Ishikawa (cell line): ENCODE measurements at regions not wholly inside any gene's neighbourhood (a gene's known extent, or its start where the extent isn't known, plus 50 kb on each side); places are given as distances from the start of the nearest gene placed in this dataset.

ENCODE experiments used
- CEBPB ChIP-seq: IDR thresholded peaks from 2 replicates; pipeline ENCODE4 v1.6.1; 2012
- CREB1 ChIP-seq: IDR thresholded peaks from 2 replicates; pipeline ENCODE4 v1.6.1; 2012; ENCODE audit warnings: low read depth
- EGR1 ChIP-seq: IDR thresholded peaks from 2 replicates; pipeline ENCODE4 v1.6.1; 2012
- EP300 ChIP-seq: IDR thresholded peaks from 2 replicates; pipeline ENCODE4 v1.6.1; 2012; ENCODE audit warnings: borderline replicate concordance
- FOXM1 ChIP-seq: IDR thresholded peaks from 2 replicates; pipeline ENCODE4 v1.6.1; 2012; ENCODE audit warnings: low read depth, borderline replicate concordance
- MAX ChIP-seq: IDR thresholded peaks from 2 replicates; pipeline ENCODE4 v1.6.1; 2012
- NFIC ChIP-seq: IDR thresholded peaks from 2 replicates; pipeline ENCODE4 v1.6.1; 2012
- RAD21 ChIP-seq: IDR thresholded peaks from 2 replicates; pipeline ENCODE4 v1.6.1; 2012; ENCODE audit warnings: low read depth
- REST ChIP-seq: IDR thresholded peaks from 2 replicates; pipeline ENCODE4 v1.6.1; 2012; ENCODE audit warnings: low read depth, mild to moderate bottlenecking
- TAF1 ChIP-seq: IDR thresholded peaks from 2 replicates; pipeline ENCODE4 v1.6.1; 2012; ENCODE audit warnings: low read depth, mild to moderate bottlenecking
- TCF12 ChIP-seq: IDR thresholded peaks from 2 replicates; pipeline ENCODE4 v1.6.1; 2012; ENCODE audit warnings: low read depth
- TEAD4 ChIP-seq: IDR thresholded peaks from 2 replicates; pipeline ENCODE4 v1.6.1; 2012
- YY1 ChIP-seq: IDR thresholded peaks from 2 replicates; pipeline ENCODE4 v1.6.1; 2012; ENCODE audit warnings: low read depth
- ZBTB7A ChIP-seq: IDR thresholded peaks from 2 replicates; pipeline ENCODE4 v1.6.1; 2012; ENCODE audit warnings: low read depth
- TF ChIP-seq, protein P1 (sequence below): IDR thresholded peaks from 2 replicates; pipeline ENCODE4 v1.6.1; 2012

DNA sequence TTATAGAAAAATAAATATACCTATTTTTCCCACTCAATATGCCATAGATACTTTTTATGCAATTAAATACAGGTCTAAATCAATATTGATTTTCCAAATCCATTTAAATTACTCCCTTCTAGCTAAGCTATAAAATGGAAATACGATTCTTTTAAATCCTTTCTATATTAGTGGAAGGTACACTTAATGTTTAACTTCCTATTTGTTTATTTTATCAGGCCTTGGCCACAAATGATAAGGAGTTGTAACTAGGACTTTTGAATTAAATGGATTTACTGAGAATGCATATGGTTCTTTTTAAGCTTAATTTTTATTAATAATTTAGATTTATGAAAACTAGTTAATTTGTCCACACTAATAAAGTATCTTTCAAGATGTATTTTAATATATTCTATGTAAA is 517.0 kb upstream of the CHD1 start:
- TF ChIP-seq ZBTB7A = no peak

GRCh38 chr5:99441235-99441634 is 512.4 kb upstream of the CHD1 start:
- TF ChIP-seq, protein P1, sequence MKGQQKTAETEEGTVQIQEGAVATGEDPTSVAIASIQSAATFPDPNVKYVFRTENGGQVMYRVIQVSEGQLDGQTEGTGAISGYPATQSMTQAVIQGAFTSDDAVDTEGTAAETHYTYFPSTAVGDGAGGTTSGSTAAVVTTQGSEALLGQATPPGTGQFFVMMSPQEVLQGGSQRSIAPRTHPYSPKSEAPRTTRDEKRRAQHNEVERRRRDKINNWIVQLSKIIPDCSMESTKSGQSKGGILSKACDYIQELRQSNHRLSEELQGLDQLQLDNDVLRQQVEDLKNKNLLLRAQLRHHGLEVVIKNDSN = no peak
- TF ChIP-seq REST (no peak), NFIC (no peak), EP300 (no peak), RAD21 (no peak), TEAD4 (no peak), YY1 (no peak), FOXM1 (no peak), ZBTB7A (no peak), CREB1 (no peak), TAF1 (no peak), MAX (no peak), CEBPB (no peak), EGR1 (no peak)

- TF ChIP-seq CREB1 (no peak), REST (no peak)
These were observed 509.8 kb upstream of the CHD1 start for GRCh38 chr5:99438619-99439018.

GRCh38 chr5:99437986-99438385 is 509.2 kb upstream of the CHD1 start:
- no peak for TF ChIP-seq ZBTB7A
- TF ChIP-seq CEBPB = no peak
- TF ChIP-seq YY1 = no peak
- no peak for TF ChIP-seq MAX
- no peak for TF ChIP-seq TEAD4
- TF ChIP-seq, protein P1 = no peak
- no peak for TF ChIP-seq EGR1
- TF ChIP-seq TCF12 = no peak
- TF ChIP-seq REST = no peak
- no peak for TF ChIP-seq EP300
- TF ChIP-seq RAD21 = no peak
- no peak for TF ChIP-seq FOXM1

DNA sequence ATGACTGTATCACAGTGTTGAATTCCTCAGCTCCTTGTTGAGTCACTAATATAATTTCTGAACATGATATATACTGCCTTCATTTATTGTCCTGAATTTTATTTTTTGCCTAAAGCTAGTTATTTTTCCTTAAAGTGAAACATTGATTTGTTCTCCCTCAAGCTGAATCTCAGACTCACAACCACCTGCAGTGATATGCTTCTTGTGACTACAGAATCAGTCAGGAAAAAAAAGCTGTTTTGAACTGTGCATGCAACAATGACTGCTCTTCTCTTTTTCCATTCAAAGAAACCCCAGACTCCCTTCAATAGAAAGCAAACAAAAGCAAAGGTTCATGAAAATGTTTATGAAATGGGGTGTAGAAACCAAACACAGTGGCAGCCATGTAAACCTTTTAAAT is 470.2 kb upstream of the CHD1 start:
- TF ChIP-seq, protein P1 = no peak
- TF ChIP-seq TEAD4 = no peak
- no peak for TF ChIP-seq TAF1
